Neural cell (in vitro differentiated cells): ENCODE measurements at regions not wholly inside any gene's neighbourhood (a gene's known extent, or its start where the extent isn't known, plus 50 kb on each side); places are given as distances from the start of the nearest gene placed in this dataset.
"Not testable (repeated sequence)": the region's sequence is repeated elsewhere in the genome, so short reads cannot be mapped to it uniquely, and the experiment has no call there.

Experiments
- H2AFZ ChIP-seq: fragments of 200-600, 300-800 bp; sonication (generic), shearing (Covaris generic); 2 replicates; pipeline ENCODE4 v1.6.0; 2014; ENCODE audit warnings: low read depth, mild to moderate bottlenecking, antibody characterized with exemption, low read length, moderate library complexity
- H3F3A ChIP-seq: fragments of 200-600 bp; shearing (Covaris generic); 2 replicates; pipeline ENCODE4 v1.6.1; 2016; ENCODE audit warnings: mild to moderate bottlenecking, moderate library complexity, mixed read lengths, antibody characterized with exemption, low read length; ENCODE audit not compliant: insufficient read depth, poor library complexity, severe bottlenecking
- H3K27ac ChIP-seq: fragments of 200-600, 300-800 bp; sonication (generic), shearing (Covaris generic); 2 replicates; pipeline ENCODE4 v1.5.1; 2014; ENCODE audit warnings: mild to moderate bottlenecking, low read length, moderate library complexity
- H3K27me3 ChIP-seq: fragments of 300-800, 200-600 bp; sonication (generic), shearing (Covaris generic); 2 replicates; pipeline ENCODE4 v1.6.0; 2014; ENCODE audit warnings: mild to moderate bottlenecking, low read depth, low read length, moderate library complexity; ENCODE audit not compliant: insufficient read depth
- H3K36me3 ChIP-seq: fragments of 300-800, 200-600 bp; sonication (generic), shearing (Covaris generic); 2 replicates; pipeline ENCODE4 v1.5.1; 2014; ENCODE audit warnings: mild to moderate bottlenecking, antibody characterized with exemption, low read length, moderate library complexity; ENCODE audit not compliant: insufficient read depth
- H3K4me2 ChIP-seq: fragments of 300-800, 200-600 bp; sonication (generic), shearing (Covaris generic); 2 replicates; pipeline ENCODE4 v1.6.0; 2014; ENCODE audit warnings: mild to moderate bottlenecking, low read length
- H3K4me3 ChIP-seq: fragments of 300-800, 200-600 bp; sonication (generic), shearing (Covaris generic); 2 replicates; pipeline ENCODE4 v1.5.1; 2014; ENCODE audit warnings: mild to moderate bottlenecking, low read length, moderate library complexity
- H3K79me2 ChIP-seq: fragments of 200-600 bp; shearing (Covaris generic); replicated peaks from 2 replicates; pipeline ENCODE4 v1.6.0; 2014; ENCODE audit warnings: mild to moderate bottlenecking, low read length, moderate library complexity; ENCODE audit not compliant: insufficient read depth
- H3K9ac ChIP-seq: fragments of 300-800, 200-600 bp; sonication (generic), shearing (Covaris generic); 2 replicates; pipeline ENCODE4 v1.6.1; 2016; ENCODE audit warnings: mild to moderate bottlenecking, low read length, mixed read lengths
- H3K9me2 ChIP-seq: fragments of 200-600 bp; shearing (Covaris generic); 2 replicates; pipeline ENCODE4 v1.6.1; 2016; ENCODE audit warnings: mild to moderate bottlenecking, low read length, mixed read lengths; ENCODE audit not compliant: insufficient read depth
- H3K9me3 ChIP-seq: fragments of 200-600, 300-800 bp; sonication (generic), shearing (Covaris generic); 2 replicates; pipeline ENCODE4 v1.6.1; 2016; ENCODE audit warnings: mild to moderate bottlenecking, mixed run types, low read length, moderate library complexity, mixed read lengths
- H4K20me1 ChIP-seq: fragments of 200-600 bp; shearing (Covaris generic); 2 replicates; pipeline ENCODE4 v1.6.1; 2016; ENCODE audit warnings: mild to moderate bottlenecking, mixed run types; ENCODE audit not compliant: insufficient read depth
- EP300 ChIP-seq: fragments of 450-650 bp; conservative IDR thresholded peaks from 2 replicates; pipeline ENCODE4 v1.6.1; 2014; ENCODE audit warnings: antibody characterized with exemption, mild to moderate bottlenecking, moderate library complexity; ENCODE audit not compliant: poor library complexity, severe bottlenecking
- EZH2 ChIP-seq: fragments of 200-600, 300-800 bp; shearing (Covaris generic), sonication (generic); IDR thresholded peaks from 2 replicates; pipeline ENCODE4 v1.6.1; 2014; ENCODE audit warnings: antibody characterized with exemption, low read length, borderline replicate concordance, mild to moderate bottlenecking; ENCODE audit not compliant: insufficient read depth, poor library complexity, severe bottlenecking
- MXI1 ChIP-seq: fragments of 450-650 bp; conservative IDR thresholded peaks from 2 replicates; pipeline ENCODE4 v1.6.1; 2014; ENCODE audit warnings: antibody characterized with exemption, mild to moderate bottlenecking; ENCODE audit not compliant: poor library complexity, severe bottlenecking
- POLR2AphosphoS5 ChIP-seq: IDR thresholded peaks from 2 replicates; pipeline ENCODE4 v1.6.1; 2012
- RAD21 ChIP-seq: fragments of 450-650 bp; conservative IDR thresholded peaks from 2 replicates; pipeline ENCODE4 v1.6.1; 2014; ENCODE audit warnings: antibody characterized with exemption, mild to moderate bottlenecking, moderate library complexity
- SMC3 ChIP-seq: fragments of 450-650 bp; conservative IDR thresholded peaks from 2 replicates; pipeline ENCODE4 v1.6.1; 2014; ENCODE audit warnings: antibody characterized with exemption, mild to moderate bottlenecking, moderate library complexity; ENCODE audit not compliant: poor library complexity
- TAF1 ChIP-seq: IDR thresholded peaks from 2 replicates; pipeline ENCODE4 v1.6.1; 2012; ENCODE audit warnings: low read depth
- TF ChIP-seq, protein P1 (sequence below): IDR thresholded peaks from 2 replicates; pipeline ENCODE4 v1.6.1; 2012; ENCODE audit warnings: borderline replicate concordance
- TF ChIP-seq, protein P2 (sequence below): fragments of 450-650 bp; IDR thresholded peaks from 2 replicates; pipeline ENCODE4 v1.5.1; 2014; ENCODE audit warnings: antibody characterized with exemption, mild to moderate bottlenecking, moderate library complexity; ENCODE audit not compliant: poor library complexity, severe bottlenecking

DNA sequence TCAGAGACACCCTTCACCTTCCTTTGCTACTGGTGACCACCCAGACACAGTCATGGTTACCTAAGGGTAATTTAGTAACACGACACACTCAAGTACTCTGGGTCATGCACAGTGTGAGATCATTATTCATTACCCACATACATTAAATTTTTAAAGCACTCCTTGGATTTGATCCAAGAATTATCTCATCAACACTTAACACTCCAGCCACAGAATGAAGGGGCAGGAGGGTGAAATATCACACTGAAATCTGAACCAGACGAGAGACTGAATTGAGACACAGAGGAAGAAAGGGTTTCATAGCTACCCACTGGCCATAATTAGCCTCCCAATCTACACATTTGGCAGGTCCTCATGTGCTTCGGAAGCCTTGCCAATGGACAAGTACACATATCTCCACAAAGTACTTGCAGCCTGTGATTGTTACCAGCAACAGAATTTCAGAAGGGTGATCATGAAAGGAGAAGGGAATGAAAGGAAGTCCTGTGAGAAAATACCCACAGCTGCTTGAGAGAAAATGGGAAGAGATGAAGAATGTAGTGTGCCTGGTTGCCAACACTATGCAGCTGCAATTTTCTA is 189.3 kb downstream of the POLR1F start:
- Histone ChIP-seq H3K36me3 (no peaks in the 10 kb centered on the region), H2AFZ (no peak overlapping the region), H3K4me3 (no peak overlapping the region), H3K9ac (no peak overlapping the region), H3K4me2 (no peak overlapping the region), H3K27ac (no peak overlapping the region), H3K27me3 (no peaks in the 10 kb centered on the region), H3K9me3 (no peaks in the 10 kb centered on the region), H3K9me2 (no peaks in the 10 kb centered on the region), H3F3A (no peaks in the 10 kb centered on the region), H4K20me1 (no peaks in the 10 kb centered on the region), H3K79me2 (no peaks in the 10 kb centered on the region)
- TF ChIP-seq TAF1: no peak
- no peak for TF ChIP-seq RAD21
- no peak for TF ChIP-seq POLR2AphosphoS5
- no peak for TF ChIP-seq MXI1
- TF ChIP-seq EP300: no peak
- no peak for TF ChIP-seq SMC3
- TF ChIP-seq EZH2: no peak
- TF ChIP-seq, protein P1, sequence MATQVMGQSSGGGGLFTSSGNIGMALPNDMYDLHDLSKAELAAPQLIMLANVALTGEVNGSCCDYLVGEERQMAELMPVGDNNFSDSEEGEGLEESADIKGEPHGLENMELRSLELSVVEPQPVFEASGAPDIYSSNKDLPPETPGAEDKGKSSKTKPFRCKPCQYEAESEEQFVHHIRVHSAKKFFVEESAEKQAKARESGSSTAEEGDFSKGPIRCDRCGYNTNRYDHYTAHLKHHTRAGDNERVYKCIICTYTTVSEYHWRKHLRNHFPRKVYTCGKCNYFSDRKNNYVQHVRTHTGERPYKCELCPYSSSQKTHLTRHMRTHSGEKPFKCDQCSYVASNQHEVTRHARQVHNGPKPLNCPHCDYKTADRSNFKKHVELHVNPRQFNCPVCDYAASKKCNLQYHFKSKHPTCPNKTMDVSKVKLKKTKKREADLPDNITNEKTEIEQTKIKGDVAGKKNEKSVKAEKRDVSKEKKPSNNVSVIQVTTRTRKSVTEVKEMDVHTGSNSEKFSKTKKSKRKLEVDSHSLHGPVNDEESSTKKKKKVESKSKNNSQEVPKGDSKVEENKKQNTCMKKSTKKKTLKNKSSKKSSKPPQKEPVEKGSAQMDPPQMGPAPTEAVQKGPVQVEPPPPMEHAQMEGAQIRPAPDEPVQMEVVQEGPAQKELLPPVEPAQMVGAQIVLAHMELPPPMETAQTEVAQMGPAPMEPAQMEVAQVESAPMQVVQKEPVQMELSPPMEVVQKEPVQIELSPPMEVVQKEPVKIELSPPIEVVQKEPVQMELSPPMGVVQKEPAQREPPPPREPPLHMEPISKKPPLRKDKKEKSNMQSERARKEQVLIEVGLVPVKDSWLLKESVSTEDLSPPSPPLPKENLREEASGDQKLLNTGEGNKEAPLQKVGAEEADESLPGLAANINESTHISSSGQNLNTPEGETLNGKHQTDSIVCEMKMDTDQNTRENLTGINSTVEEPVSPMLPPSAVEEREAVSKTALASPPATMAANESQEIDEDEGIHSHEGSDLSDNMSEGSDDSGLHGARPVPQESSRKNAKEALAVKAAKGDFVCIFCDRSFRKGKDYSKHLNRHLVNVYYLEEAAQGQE: no peak
- TF ChIP-seq, protein P2, sequence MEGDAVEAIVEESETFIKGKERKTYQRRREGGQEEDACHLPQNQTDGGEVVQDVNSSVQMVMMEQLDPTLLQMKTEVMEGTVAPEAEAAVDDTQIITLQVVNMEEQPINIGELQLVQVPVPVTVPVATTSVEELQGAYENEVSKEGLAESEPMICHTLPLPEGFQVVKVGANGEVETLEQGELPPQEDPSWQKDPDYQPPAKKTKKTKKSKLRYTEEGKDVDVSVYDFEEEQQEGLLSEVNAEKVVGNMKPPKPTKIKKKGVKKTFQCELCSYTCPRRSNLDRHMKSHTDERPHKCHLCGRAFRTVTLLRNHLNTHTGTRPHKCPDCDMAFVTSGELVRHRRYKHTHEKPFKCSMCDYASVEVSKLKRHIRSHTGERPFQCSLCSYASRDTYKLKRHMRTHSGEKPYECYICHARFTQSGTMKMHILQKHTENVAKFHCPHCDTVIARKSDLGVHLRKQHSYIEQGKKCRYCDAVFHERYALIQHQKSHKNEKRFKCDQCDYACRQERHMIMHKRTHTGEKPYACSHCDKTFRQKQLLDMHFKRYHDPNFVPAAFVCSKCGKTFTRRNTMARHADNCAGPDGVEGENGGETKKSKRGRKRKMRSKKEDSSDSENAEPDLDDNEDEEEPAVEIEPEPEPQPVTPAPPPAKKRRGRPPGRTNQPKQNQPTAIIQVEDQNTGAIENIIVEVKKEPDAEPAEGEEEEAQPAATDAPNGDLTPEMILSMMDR: no peak

DNA sequence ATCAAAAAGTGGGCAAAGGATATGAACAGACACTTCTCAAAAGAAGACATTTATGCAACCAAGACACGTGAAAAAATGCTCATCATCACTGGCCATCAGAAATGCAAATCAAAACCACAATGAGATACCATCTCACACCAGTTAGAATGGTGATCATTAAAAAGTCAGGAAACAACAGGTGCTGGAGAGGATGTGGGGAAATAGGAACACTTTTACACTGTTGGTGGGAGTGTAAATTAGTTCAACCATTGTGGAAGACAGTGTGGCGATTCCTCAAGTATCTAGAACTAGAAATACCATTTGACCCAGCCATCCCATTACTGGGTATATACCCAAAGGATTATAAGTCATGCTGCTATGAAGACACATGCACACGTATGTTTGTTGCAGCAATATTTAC is 191.3 kb downstream of the POLR1F start:
- H4K20me1 ChIP-seq, H3K79me2 ChIP-seq, H3K4me3 ChIP-seq, H3K27ac ChIP-seq, H2AFZ ChIP-seq, H3K27me3 ChIP-seq, H3K36me3 ChIP-seq, H3K9me3 ChIP-seq, H3F3A ChIP-seq, H3K9ac ChIP-seq, H3K9me2 ChIP-seq, H3K4me2 ChIP-seq: not testable (repeated sequence)

DNA sequence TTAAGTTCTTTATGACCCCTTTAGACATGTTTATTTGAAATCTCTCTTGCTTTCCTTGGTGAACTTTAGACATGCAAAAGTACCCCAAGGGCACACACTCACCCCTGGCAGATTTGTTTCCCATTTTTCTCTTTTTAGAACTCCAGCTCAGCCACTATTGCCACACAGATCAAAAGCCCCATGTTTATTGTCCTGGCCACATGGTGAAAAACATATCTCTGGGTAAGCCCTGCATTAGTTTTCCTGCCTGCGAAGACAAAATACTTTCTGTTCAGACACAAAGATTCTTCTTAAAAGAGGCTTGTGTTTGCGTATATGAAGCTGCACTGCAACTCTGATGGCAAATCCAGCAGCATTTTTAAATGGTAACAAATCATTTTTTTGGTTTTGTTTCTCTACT is 200.0 kb downstream of the POLR1F start:
- TF ChIP-seq, protein P2: no peak
- TF ChIP-seq SMC3 (no peak), RAD21 (no peak), EP300 (no peak), EZH2 (no peak)
- TF ChIP-seq, protein P1: no peak
- Histone ChIP-seq H3K4me3 (no peak overlapping the region), H3F3A (no peaks in the 10 kb centered on the region), H3K27ac (no peak overlapping the region), H3K27me3 (no peaks in the 10 kb centered on the region), H3K9me3 (no peaks in the 10 kb centered on the region), H3K36me3 (no peaks in the 10 kb centered on the region), H3K9ac (no peak overlapping the region), H2AFZ (no peak overlapping the region), H3K9me2 (no peaks in the 10 kb centered on the region), H3K79me2 (no peaks in the 10 kb centered on the region), H4K20me1 (no peaks in the 10 kb centered on the region), H3K4me2 (no peak overlapping the region)
